ENCODE measurements at regions not wholly inside any gene's neighbourhood (a gene's known extent, or its start where the extent isn't known, plus 50 kb on each side); places are given as distances from the start of the nearest gene placed in this dataset.

- no peaks in the 10 kb centered on the region for H3K27me3 Mint-ChIP-seq (ENCODE audit: low read depth)
- H3K36me3 Mint-ChIP-seq (ENCODE audit: low read depth) = no peaks in the 10 kb centered on the region
- no peaks in the 10 kb centered on the region for H3K4me1 Mint-ChIP-seq (ENCODE audit: low read depth)
- no peak for TF ChIP-seq CTCF (IDR thresholded peaks at IDR 0.05)
- no peak overlapping the region for H3K4me3 Mint-ChIP-seq (ENCODE audit: unreplicated experiment)
- DNase-seq (ENCODE audit: low spot score) = no peak
- H3K9me3 Mint-ChIP-seq (ENCODE audit: low read depth) = no peaks in the 10 kb centered on the region
- H3K27ac Mint-ChIP-seq (ENCODE audit: unreplicated experiment) = no peak overlapping the region
Observed at GRCh38 chr14:48584031-48584430, 908.6 kb upstream of the MDGA2 start.

GRCh38 chr14:48582938-48583337 is 907.5 kb upstream of the MDGA2 start:
- H3K36me3 Mint-ChIP-seq (ENCODE audit: low read depth) = no peaks in the 10 kb centered on the region
- TF ChIP-seq CTCF (IDR thresholded peaks at IDR 0.05) = no peak
- no peaks in the 10 kb centered on the region for H3K27me3 Mint-ChIP-seq (ENCODE audit: low read depth)

GRCh38 chr14:48580692-48581091 is 905.3 kb upstream of the MDGA2 start:
- no peaks in the 10 kb centered on the region for H3K9me3 Mint-ChIP-seq (ENCODE audit: low read depth)
- H3K27ac Mint-ChIP-seq (ENCODE audit: unreplicated experiment) = no peak overlapping the region
- DNase-seq (ENCODE audit: low spot score) = no peak
- H3K36me3 Mint-ChIP-seq (ENCODE audit: low read depth) = no peaks in the 10 kb centered on the region
- no peak overlapping the region for H3K4me3 Mint-ChIP-seq (ENCODE audit: unreplicated experiment)
- H3K27me3 Mint-ChIP-seq (ENCODE audit: low read depth) = no peaks in the 10 kb centered on the region
- TF ChIP-seq CTCF (IDR thresholded peaks at IDR 0.05) = no peak
- H3K4me1 Mint-ChIP-seq (ENCODE audit: low read depth) = no peaks in the 10 kb centered on the region

More at GRCh38 chr14:48582938-48583337, 907.5 kb upstream of the MDGA2 start:
- no peak overlapping the region for H3K27ac Mint-ChIP-seq (ENCODE audit: unreplicated experiment)
- DNase-seq (ENCODE audit: low spot score) = no peak
- no peak overlapping the region for H3K4me3 Mint-ChIP-seq (ENCODE audit: unreplicated experiment)
- H3K4me1 Mint-ChIP-seq (ENCODE audit: low read depth) = no peaks in the 10 kb centered on the region
- no peaks in the 10 kb centered on the region for H3K9me3 Mint-ChIP-seq (ENCODE audit: low read depth)

GRCh38 chr14:48575772-48576171 is 900.4 kb upstream of the MDGA2 start:
- no peak for TF ChIP-seq CTCF (IDR thresholded peaks at IDR 0.05)
- Mint-ChIP-seq H3K27ac (ENCODE audit: unreplicated experiment) (no peak overlapping the region), H3K27me3 (ENCODE audit: low read depth) (no peaks in the 10 kb centered on the region), H3K36me3 (ENCODE audit: low read depth) (no peaks in the 10 kb centered on the region), H3K9me3 (ENCODE audit: low read depth) (peaks cover 28% of the 10 kb centered on the region), H3K4me1 (ENCODE audit: low read depth) (no peaks in the 10 kb centered on the region), H3K4me3 (ENCODE audit: unreplicated experiment) (no peak overlapping the region)
- no peak for DNase-seq (ENCODE audit: low spot score)

- H3K27me3 Mint-ChIP-seq (ENCODE audit: low read depth) = no peaks in the 10 kb centered on the region
- DNase-seq (ENCODE audit: low spot score) = no peak
- peaks cover 8% of the 10 kb centered on the region for H3K4me1 Mint-ChIP-seq (ENCODE audit: low read depth)
- H3K36me3 Mint-ChIP-seq (ENCODE audit: low read depth) = no peaks in the 10 kb centered on the region
- H3K27ac Mint-ChIP-seq (ENCODE audit: unreplicated experiment) = no peak overlapping the region
- H3K9me3 Mint-ChIP-seq (ENCODE audit: low read depth) = peaks cover 22% of the 10 kb centered on the region
- no peak overlapping the region for H3K4me3 Mint-ChIP-seq (ENCODE audit: unreplicated experiment)
- TF ChIP-seq CTCF (IDR thresholded peaks at IDR 0.05) = no peak
Observed at GRCh38 chr14:48568688-48569087, 893.3 kb upstream of the MDGA2 start.

Measured in chondrocyte (in vitro differentiated cells).